ENCODE measurements at regions not wholly inside any gene's neighbourhood (a gene's known extent, or its start where the extent isn't known, plus 50 kb on each side); places are given as distances from the start of the nearest gene placed in this dataset.

DNA sequence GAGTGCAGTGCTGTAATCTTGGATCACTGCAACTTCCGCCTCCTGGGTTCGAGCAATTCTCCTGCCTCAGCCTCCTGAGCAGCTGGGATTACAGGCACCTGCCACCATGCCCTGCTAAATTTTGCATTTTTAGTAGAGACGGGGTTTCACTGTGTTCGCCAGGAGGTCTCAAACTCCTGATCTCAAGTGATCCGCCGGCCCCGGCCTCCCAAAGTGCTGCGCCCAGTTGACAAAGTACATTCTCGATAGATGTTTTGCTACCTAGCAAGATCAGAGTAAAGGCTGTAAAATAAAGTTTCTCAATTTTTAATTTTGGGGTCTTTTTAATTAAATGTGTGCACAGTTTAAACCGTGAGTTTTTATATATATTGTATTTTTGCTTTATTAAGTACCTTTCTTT lies 248.9 kb downstream of the CCER1 start:
- no peak for TF ChIP-seq POLR2A (IDR thresholded peaks at IDR 0.05)
- TF ChIP-seq CTCF (IDR thresholded peaks at IDR 0.05), result no peak

Data from thyroid gland (tissue), 4 donors.